ENCODE measurements at regions not wholly inside any gene's neighbourhood (a gene's known extent, or its start where the extent isn't known, plus 50 kb on each side); places are given as distances from the start of the nearest gene placed in this dataset.

DNA sequence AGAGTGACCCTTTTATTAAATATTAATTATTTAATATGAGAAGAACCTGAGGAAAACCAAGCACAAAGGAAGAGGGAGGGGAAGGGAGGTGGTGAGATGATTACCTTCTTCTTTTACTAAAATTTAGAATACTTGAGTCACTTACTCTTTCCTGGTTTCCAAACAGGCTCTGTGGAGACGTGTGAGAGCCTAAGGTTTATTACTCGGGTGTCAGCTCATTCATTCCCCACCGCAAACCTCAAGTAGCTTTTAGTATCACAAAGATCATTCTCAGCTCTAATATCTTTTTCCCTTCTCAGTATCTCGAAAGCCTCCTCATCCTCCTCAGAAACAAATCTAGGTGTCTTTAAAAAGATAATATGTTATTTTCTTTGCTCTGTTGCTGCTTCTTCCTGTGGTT is 497.2 kb upstream of the JARID2 start:
- TF ChIP-seq, protein P1, sequence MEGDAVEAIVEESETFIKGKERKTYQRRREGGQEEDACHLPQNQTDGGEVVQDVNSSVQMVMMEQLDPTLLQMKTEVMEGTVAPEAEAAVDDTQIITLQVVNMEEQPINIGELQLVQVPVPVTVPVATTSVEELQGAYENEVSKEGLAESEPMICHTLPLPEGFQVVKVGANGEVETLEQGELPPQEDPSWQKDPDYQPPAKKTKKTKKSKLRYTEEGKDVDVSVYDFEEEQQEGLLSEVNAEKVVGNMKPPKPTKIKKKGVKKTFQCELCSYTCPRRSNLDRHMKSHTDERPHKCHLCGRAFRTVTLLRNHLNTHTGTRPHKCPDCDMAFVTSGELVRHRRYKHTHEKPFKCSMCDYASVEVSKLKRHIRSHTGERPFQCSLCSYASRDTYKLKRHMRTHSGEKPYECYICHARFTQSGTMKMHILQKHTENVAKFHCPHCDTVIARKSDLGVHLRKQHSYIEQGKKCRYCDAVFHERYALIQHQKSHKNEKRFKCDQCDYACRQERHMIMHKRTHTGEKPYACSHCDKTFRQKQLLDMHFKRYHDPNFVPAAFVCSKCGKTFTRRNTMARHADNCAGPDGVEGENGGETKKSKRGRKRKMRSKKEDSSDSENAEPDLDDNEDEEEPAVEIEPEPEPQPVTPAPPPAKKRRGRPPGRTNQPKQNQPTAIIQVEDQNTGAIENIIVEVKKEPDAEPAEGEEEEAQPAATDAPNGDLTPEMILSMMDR (IDR thresholded peaks at IDR 0.05; ENCODE audit: insufficient read depth, low read depth, low read length): no peak
- no peak for TF ChIP-seq EZH2 (IDR thresholded peaks at IDR 0.05; ENCODE audit: insufficient read depth, low read length)
